SK-N-SH treated with all-trans-retinoic acid at 6 μM for 48 hours (cell line): ENCODE measurements at regions not wholly inside any gene's neighbourhood (a gene's known extent, or its start where the extent isn't known, plus 50 kb on each side); places are given as distances from the start of the nearest gene placed in this dataset.

Experiments
- ARNTL ChIP-seq: fragments of 450-650 bp; formaldehyde crosslinking; IDR thresholded peaks from 2 replicates; pipeline ENCODE4 v1.5.0; 2020; ENCODE audit warnings: low read depth, mild to moderate bottlenecking, moderate library complexity, borderline replicate concordance
- BACH2 ChIP-seq: fragments of 250-450 bp; sonication (Bioruptor Pico); IDR thresholded peaks from 2 replicates; pipeline ENCODE4 v1.9.0; 2021; ENCODE audit warnings: mild to moderate bottlenecking, borderline replicate concordance
- ESRRG ChIP-seq: fragments of 250-450 bp; sonication (Bioruptor Pico); IDR thresholded peaks from 2 replicates; pipeline ENCODE4 v1.6.1; 2021; ENCODE audit warnings: mild to moderate bottlenecking
- GLIS3 ChIP-seq: fragments of 250-450 bp; sonication (Bioruptor Pico); IDR thresholded peaks from 2 replicates; pipeline ENCODE4 v1.5.0; 2020; ENCODE audit warnings: mild to moderate bottlenecking, moderate library complexity
- ISL1 ChIP-seq: fragments of 250-450 bp; sonication (Bioruptor Pico); IDR thresholded peaks from 2 replicates; pipeline ENCODE4 v2.1.2; 2022; ENCODE audit warnings: mild to moderate bottlenecking, moderate library complexity
- OSR1 ChIP-seq: fragments of 250-450 bp; sonication (Bioruptor Pico); IDR thresholded peaks from 2 replicates; pipeline ENCODE4 v1.8.0; 2022; ENCODE audit warnings: moderate library complexity, mild to moderate bottlenecking, inconsistent platforms
- RARB ChIP-seq: fragments of 250-450 bp; sonication (Bioruptor Pico); IDR thresholded peaks from 2 replicates; pipeline ENCODE4 v1.8.0; 2021; ENCODE audit warnings: mild to moderate bottlenecking, moderate library complexity
- TCF4 ChIP-seq: fragments of 250-450 bp; sonication (Bioruptor Pico); IDR thresholded peaks from 2 replicates; pipeline ENCODE4 v1.8.0; 2021; ENCODE audit warnings: mild to moderate bottlenecking, moderate library complexity, borderline replicate concordance
- ZC3H10 ChIP-seq: fragments of 250-450 bp; sonication (Bioruptor Pico); IDR thresholded peaks from 2 replicates; pipeline ENCODE4 v1.5.1; 2021; ENCODE audit warnings: mild to moderate bottlenecking, moderate library complexity
- ZFP3 ChIP-seq: fragments of 250-450 bp; sonication (Bioruptor Pico); IDR thresholded peaks from 2 replicates; pipeline ENCODE4 v1.5.0; 2020; ENCODE audit warnings: mild to moderate bottlenecking, moderate library complexity
- ZNF8 ChIP-seq: fragments of 450-650 bp; formaldehyde crosslinking; IDR thresholded peaks from 2 replicates; pipeline ENCODE4 v1.5.0; 2020; ENCODE audit warnings: mild to moderate bottlenecking, moderate library complexity
- TF ChIP-seq, protein P1 (sequence below): fragments of 250-450 bp; sonication (Bioruptor Pico); IDR thresholded peaks from 2 replicates; pipeline ENCODE4 v1.5.1; 2020; ENCODE audit warnings: low read depth, mild to moderate bottlenecking, moderate library complexity
- TF ChIP-seq, protein P2 (sequence below): fragments of 250-450 bp; sonication (Bioruptor Pico); IDR thresholded peaks from 2 replicates; pipeline ENCODE4 v1.8.0; 2020; ENCODE audit warnings: mild to moderate bottlenecking, moderate library complexity, borderline replicate concordance
- TF ChIP-seq, protein P3 (sequence below): fragments of 250-450 bp; sonication (Bioruptor Pico); IDR thresholded peaks from 2 replicates; pipeline ENCODE4 v1.5.1; 2021; ENCODE audit warnings: mild to moderate bottlenecking, moderate library complexity

DNA sequence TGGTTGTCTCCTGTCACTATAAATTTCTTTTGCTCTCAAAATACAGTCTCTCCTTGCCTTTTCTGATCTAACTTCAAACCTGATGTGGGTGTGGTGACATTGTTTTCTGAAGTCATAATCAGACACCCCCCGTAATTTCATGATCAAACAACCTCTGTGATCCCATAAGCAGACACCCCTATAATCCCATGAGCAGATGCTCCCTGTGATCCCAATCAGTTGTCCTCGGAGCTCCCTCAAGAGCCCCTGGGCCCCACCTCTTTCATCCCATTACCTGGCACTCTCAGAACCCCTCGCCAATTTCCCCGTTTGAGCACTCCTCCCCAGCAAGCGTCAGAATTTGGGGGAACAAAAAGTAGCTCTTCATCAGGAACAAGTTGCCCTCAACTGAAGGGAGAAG is 246.3 kb upstream of the FZD8 start:
- TF ChIP-seq, protein P1, sequence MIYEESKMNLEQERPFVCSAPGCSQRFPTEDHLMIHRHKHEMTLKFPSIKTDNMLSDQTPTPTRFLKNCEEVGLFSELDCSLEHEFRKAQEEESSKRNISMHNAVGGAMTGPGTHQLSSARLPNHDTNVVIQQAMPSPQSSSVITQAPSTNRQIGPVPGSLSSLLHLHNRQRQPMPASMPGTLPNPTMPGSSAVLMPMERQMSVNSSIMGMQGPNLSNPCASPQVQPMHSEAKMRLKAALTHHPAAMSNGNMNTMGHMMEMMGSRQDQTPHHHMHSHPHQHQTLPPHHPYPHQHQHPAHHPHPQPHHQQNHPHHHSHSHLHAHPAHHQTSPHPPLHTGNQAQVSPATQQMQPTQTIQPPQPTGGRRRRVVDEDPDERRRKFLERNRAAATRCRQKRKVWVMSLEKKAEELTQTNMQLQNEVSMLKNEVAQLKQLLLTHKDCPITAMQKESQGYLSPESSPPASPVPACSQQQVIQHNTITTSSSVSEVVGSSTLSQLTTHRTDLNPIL (CRISPR knock-in tag): no peak
- TF ChIP-seq ARNTL (CRISPR knock-in tag): no peak
- no peak for TF ChIP-seq RARB (CRISPR knock-in tag)
- TF ChIP-seq TCF4: no peak
- no peak for TF ChIP-seq ZC3H10
- TF ChIP-seq ESRRG (CRISPR knock-in tag): no peak
- TF ChIP-seq, protein P2, sequence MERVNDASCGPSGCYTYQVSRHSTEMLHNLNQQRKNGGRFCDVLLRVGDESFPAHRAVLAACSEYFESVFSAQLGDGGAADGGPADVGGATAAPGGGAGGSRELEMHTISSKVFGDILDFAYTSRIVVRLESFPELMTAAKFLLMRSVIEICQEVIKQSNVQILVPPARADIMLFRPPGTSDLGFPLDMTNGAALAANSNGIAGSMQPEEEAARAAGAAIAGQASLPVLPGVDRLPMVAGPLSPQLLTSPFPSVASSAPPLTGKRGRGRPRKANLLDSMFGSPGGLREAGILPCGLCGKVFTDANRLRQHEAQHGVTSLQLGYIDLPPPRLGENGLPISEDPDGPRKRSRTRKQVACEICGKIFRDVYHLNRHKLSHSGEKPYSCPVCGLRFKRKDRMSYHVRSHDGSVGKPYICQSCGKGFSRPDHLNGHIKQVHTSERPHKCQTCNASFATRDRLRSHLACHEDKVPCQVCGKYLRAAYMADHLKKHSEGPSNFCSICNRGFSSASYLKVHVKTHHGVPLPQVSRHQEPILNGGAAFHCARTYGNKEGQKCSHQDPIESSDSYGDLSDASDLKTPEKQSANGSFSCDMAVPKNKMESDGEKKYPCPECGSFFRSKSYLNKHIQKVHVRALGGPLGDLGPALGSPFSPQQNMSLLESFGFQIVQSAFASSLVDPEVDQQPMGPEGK: no peak
- TF ChIP-seq ZNF8 (CRISPR knock-in tag): no peak
- TF ChIP-seq OSR1: no peak
- no peak for TF ChIP-seq BACH2 (CRISPR knock-in tag)
- no peak for TF ChIP-seq GLIS3 (CRISPR knock-in tag)
- TF ChIP-seq ISL1 (CRISPR knock-in tag): no peak
- TF ChIP-seq, protein P3, sequence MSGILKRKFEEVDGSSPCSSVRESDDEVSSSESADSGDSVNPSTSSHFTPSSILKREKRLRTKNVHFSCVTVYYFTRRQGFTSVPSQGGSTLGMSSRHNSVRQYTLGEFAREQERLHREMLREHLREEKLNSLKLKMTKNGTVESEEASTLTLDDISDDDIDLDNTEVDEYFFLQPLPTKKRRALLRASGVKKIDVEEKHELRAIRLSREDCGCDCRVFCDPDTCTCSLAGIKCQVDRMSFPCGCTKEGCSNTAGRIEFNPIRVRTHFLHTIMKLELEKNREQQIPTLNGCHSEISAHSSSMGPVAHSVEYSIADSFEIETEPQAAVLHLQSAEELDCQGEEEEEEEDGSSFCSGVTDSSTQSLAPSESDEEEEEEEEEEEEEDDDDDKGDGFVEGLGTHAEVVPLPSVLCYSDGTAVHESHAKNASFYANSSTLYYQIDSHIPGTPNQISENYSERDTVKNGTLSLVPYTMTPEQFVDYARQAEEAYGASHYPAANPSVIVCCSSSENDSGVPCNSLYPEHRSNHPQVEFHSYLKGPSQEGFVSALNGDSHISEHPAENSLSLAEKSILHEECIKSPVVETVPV (CRISPR knock-in tag): no peak
- TF ChIP-seq ZFP3 (CRISPR knock-in tag): no peak
